HCT116 (cell line): ENCODE measurements at regions not wholly inside any gene's neighbourhood (a gene's known extent, or its start where the extent isn't known, plus 50 kb on each side); places are given as distances from the start of the nearest gene placed in this dataset.

Experiments used
- CEBPB ChIP-seq: IDR thresholded peaks from 2 replicates; pipeline ENCODE4 v1.6.1; 2012; ENCODE audit warnings: low read depth
- CTCF ChIP-seq, 3 experiments: fragments of 200-600 bp in 1 of 3; sonication (generic) in 1 of 3; IDR thresholded peaks in 2 of 3; conservative IDR thresholded peaks in 1 of 3; 2 replicates each; pipeline ENCODE4 v1.5.1; 2012 to 2017; ENCODE audit warnings: low read depth in 2 of 3, low read length in 2 of 3, antibody characterized with exemption in 1 of 3, borderline replicate concordance in 1 of 3, control low read depth in 1 of 3, mild to moderate bottlenecking in 1 of 3, mixed read lengths in 1 of 3, mixed run types in 1 of 3, moderate library complexity in 1 of 3; ENCODE audit not compliant: insufficient read depth in 1 of 3
- EGR1 ChIP-seq: IDR thresholded peaks from 2 replicates; pipeline ENCODE4 v1.6.1; 2012; ENCODE audit warnings: low read depth
- EZH2phosphoT487 ChIP-seq: fragments of 200-600 bp; IDR thresholded peaks from 2 replicates; pipeline ENCODE4 v1.6.1; 2018; ENCODE audit warnings: antibody characterized with exemption, borderline replicate concordance
- FOSL1 ChIP-seq: IDR thresholded peaks from 2 replicates; pipeline ENCODE4 v1.6.1; 2012; ENCODE audit warnings: low read depth
- MAX ChIP-seq: IDR thresholded peaks from 2 replicates; pipeline ENCODE4 v1.6.1; 2012
- POLR2A ChIP-seq: IDR thresholded peaks from 2 replicates; pipeline ENCODE4 v1.7.0; 2011; ENCODE audit warnings: borderline replicate concordance; ENCODE audit not compliant: insufficient read depth, insufficient read length; ENCODE audit errors: extremely low read depth
- POLR2AphosphoS5 ChIP-seq: IDR thresholded peaks from 2 replicates; pipeline ENCODE4 v1.6.1; 2011; ENCODE audit warnings: mild to moderate bottlenecking, low read depth, low read length, moderate library complexity
- SP1 ChIP-seq: IDR thresholded peaks from 2 replicates; pipeline ENCODE4 v1.6.1; 2012; ENCODE audit warnings: low read depth
- SRF ChIP-seq: IDR thresholded peaks from 2 replicates; pipeline ENCODE4 v1.6.1; 2012; ENCODE audit warnings: low read depth
- YY1 ChIP-seq: IDR thresholded peaks from 2 replicates; pipeline ENCODE4 v1.6.1; 2011; ENCODE audit warnings: low read length, low read depth, moderate library complexity, mild to moderate bottlenecking; ENCODE audit not compliant: insufficient replicate concordance; ENCODE audit errors: extremely low read depth
- ZNF274 ChIP-seq: fragments of 200-500 bp; sonication (Bioruptor generic); IDR thresholded peaks from 2 replicates; pipeline ENCODE4 v1.6.1; 2014; ENCODE audit warnings: mild to moderate bottlenecking, low read depth, low read length, inconsistent platforms
- TF ChIP-seq, protein P1 (sequence below): IDR thresholded peaks from 2 replicates; pipeline ENCODE4 v1.6.1; 2012; ENCODE audit warnings: low read depth
- TF ChIP-seq, protein P2 (sequence below): IDR thresholded peaks from 2 replicates; pipeline ENCODE4 v1.6.1; 2012

- TF ChIP-seq POLR2A: no peak
- no peak for TF ChIP-seq CEBPB
- no peak for TF ChIP-seq CTCF (IDR thresholded peaks at IDR 0.05 in 2 of 3, conservative IDR thresholded peaks at IDR 0.05 in 1 of 3; ENCODE audit: borderline replicate concordance in 1 of 3, insufficient read depth in 1 of 3, low read depth in 2 of 3, low read length in 2 of 3)
- no peak for TF ChIP-seq MAX
- TF ChIP-seq, protein P1, sequence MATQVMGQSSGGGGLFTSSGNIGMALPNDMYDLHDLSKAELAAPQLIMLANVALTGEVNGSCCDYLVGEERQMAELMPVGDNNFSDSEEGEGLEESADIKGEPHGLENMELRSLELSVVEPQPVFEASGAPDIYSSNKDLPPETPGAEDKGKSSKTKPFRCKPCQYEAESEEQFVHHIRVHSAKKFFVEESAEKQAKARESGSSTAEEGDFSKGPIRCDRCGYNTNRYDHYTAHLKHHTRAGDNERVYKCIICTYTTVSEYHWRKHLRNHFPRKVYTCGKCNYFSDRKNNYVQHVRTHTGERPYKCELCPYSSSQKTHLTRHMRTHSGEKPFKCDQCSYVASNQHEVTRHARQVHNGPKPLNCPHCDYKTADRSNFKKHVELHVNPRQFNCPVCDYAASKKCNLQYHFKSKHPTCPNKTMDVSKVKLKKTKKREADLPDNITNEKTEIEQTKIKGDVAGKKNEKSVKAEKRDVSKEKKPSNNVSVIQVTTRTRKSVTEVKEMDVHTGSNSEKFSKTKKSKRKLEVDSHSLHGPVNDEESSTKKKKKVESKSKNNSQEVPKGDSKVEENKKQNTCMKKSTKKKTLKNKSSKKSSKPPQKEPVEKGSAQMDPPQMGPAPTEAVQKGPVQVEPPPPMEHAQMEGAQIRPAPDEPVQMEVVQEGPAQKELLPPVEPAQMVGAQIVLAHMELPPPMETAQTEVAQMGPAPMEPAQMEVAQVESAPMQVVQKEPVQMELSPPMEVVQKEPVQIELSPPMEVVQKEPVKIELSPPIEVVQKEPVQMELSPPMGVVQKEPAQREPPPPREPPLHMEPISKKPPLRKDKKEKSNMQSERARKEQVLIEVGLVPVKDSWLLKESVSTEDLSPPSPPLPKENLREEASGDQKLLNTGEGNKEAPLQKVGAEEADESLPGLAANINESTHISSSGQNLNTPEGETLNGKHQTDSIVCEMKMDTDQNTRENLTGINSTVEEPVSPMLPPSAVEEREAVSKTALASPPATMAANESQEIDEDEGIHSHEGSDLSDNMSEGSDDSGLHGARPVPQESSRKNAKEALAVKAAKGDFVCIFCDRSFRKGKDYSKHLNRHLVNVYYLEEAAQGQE: no peak
- no peak for TF ChIP-seq EGR1
- TF ChIP-seq SP1: no peak
- TF ChIP-seq POLR2AphosphoS5: no peak
- TF ChIP-seq, protein P2, sequence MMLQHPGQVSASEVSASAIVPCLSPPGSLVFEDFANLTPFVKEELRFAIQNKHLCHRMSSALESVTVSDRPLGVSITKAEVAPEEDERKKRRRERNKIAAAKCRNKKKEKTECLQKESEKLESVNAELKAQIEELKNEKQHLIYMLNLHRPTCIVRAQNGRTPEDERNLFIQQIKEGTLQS: no peak
- TF ChIP-seq YY1: no peak
- TF ChIP-seq FOSL1: no peak
- TF ChIP-seq EZH2phosphoT487: no peak
- TF ChIP-seq ZNF274: no peak
- TF ChIP-seq SRF: no peak
Observed at GRCh38 chr3:160150066-160150465, 75.2 kb upstream of the C3orf80 start.
